ENCODE measurements at regions not wholly inside any gene's neighbourhood (a gene's known extent, or its start where the extent isn't known, plus 50 kb on each side); places are given as distances from the start of the nearest gene placed in this dataset.

DNA sequence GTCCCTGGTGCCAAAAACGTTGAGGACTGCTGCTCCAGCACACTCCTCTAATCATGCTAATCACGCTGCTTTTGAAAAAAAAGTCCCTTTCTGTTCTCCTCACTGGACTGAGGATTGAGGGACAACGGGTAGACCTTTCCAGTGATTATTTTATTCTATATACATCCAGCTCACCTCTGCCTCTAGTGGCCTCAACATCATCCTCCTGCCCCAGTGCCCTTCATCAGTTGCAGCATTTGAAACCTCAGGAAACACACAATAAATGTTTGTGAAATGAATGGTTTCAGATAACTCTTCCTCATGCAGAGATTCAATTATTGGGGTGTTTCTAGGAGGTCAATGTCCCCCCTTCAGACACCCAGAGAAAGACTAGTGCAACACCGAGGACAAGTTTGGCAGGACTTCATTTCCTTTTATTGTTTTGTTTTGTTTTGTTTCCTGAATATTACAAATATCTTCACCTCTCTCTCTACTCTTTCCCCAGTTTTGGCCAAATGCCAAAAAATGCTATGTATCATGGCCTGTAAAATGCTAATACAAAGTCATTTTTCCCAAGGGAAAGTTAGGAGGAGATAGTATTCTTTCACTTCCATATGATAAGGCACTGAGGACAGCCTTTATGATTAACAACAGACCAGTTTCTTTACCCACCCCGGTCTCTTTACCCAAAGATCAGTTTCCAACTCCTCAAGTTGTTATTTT lies 460.1 kb upstream of the SLIT2 start:
- DNase-seq (ENCODE audit: low read depth in 3 of 3), result no peak

DNA sequence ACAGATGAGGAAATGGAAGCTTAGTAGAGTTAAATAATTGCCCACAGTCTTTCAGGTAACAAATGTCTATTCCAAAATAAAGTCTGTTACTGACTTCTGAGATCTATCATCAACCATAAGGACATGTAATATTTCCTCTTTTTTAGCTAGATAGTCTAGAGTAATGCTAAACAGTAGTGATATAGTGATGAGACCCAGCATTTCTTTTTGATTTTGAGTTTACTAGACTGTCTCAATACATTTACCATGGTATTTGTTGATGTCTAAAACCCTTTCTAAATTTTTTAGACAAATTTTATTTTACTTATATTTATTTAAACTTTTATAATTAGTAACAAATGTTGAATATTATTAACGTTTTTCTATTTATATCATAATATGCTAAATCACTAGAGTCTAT lies 465.1 kb upstream of the SLIT2 start:
- no peak for DNase-seq (ENCODE audit: low read depth in 3 of 3)

DNA sequence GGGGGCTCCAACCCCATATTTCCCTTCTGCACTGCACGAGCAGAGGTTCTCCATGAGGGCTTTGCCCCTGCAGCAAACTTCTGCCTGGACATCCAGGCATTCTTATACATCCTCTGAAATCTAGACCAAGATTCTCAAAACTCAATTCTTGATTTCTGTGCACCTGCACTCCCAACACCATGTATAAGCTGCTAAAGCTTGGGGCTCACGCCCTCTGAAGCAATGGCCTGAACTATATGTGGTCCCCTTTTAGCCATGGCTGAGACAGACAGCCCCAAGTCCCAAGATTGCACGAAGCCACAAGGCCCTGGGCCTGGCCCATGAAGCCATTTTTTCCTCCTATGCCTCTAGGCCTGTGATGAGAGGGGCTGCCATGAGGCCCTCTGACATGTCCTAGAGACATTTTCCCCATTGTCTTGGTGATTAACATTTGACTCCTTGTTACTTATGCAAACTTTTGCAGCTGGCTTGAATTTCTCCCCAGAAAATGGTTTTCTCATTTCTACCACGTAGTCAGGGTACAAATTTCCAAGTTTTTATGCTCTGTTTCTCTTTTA lies 468.0 kb upstream of the SLIT2 start:
- no peak for DNase-seq (ENCODE audit: low read depth in 3 of 3)

DNA sequence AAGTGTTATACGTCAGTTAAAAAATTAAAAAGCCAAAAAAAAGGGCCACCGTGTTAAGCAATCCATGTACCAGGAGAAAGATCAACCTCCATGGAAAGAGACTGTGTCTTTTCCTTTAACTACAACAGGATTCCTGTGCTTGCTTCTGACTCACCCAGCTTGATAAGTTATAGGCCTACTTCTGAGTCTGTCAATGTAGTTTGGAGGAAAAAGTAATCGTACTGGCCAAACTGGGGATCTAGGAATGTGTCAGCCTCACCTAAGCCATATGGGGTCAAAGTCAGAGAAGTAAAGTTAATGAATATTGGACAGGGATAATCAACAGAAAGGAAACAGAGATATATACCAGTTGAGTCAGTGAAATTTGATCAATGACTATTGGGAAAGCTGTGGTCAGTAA lies 470.8 kb upstream of the SLIT2 start:
- no peak for DNase-seq (ENCODE audit: low read depth in 3 of 3)

DNA sequence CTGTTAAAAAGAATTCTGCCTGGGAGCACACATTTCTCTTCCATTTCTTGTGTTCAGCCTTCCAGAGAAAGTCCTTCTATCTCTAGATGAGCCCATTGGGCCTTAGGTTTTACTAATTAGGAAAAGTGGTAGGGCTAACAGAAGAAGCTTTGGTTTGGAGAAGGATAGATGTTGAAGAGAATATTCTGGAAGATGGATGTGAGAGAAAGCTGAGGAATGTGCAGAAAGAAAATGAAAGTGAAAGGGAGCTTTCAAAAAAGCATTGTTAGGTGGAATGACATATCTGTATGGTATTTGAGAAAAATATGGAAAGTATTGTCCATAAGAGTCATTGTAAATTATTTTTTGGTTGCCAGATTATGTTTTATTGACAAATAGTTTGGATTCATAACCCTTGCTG lies 474.8 kb upstream of the SLIT2 start:
- DNase-seq (ENCODE audit: low read depth in 3 of 3), result no peak

DNA sequence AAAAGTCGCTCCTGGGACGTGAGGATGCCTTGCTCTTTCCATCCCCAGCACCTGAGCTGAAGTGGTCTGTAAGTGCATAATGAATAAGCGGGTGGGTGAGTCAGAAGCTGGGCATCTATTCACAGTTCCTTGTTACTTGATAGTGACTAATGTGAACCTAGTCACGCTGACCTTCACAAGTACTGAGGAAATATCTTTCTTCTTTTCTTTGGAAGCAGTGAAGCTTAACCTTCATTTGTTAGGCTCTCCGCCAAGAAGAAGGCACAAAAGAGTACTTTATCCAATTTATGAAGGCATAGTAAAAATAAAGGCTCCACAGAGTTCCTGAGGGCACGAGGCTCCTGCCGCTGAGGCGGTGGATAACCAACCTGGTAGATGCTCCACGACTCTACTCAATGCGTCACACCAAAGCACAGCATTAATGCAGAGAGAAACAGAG lies 475.7 kb upstream of the SLIT2 start:
- DNase-seq (ENCODE audit: low read depth in 3 of 3), result no peak

DNA sequence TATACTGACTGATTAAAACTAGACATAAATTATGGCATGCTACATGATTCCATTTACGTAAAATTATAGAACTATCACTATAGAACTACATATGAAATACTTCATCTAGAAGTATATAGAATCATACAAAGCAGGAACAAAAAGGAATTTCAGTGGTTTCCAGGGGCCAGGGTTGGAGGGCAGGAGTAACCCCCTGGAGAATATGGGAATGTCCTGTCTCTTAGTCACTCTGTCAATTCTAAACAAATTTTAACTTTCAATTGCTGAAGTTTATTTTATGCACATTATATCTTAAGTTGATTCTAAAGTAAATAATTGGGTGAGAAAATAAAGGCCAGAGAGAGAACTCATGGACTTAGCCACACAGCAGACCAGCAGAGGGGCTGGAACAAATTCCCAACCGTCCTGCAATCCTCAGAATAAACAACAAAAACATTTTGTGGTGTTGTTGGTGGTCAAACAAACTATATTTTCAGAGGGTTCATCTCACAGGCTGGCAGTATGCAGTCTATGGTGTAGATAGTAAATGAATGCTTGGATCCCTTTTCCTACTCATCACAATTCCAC lies 476.9 kb upstream of the SLIT2 start:
- DNase-seq (ENCODE audit: low read depth in 3 of 3), result no peak

DNA sequence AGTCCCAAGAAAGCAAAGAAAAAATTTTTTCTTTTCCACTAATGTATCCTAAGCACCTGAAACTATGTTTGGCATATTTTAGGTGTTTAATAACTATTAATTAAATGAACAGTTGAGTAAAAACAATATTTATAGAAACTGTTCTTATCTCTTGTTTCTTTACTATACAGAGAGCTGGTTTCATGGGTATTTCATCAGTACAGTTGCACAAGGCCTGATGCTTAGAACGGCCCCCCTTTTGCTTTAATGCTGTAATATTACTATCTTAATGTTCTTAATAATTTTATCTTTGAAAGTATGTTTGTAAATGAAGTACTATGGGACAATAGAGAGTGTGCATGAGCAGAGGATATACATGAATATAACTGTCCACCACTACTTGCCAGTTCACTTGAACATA lies 479.1 kb upstream of the SLIT2 start:
- DNase-seq (ENCODE audit: low read depth in 3 of 3), result no peak

DNA sequence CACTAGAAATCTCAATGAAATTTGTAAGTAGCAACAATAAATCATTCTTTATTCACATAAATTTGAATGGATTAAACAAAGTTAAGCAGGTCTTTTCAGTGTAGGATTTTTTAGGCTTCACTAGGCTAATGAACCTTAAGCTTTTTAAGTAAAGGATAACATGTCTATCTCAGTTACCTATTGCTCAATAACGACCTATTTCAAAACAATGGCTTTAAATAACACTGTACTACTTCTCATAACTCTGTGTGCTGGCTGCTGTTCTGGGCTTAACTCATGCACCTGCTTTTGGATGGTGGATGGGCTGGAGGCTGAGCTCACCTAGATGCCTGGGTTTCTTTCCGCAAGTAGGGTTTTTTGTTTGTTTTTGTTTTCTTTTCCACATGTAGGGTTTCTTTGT lies 495.0 kb upstream of the SLIT2 start:
- DNase-seq (ENCODE audit: low read depth in 3 of 3), result no peak

DNA sequence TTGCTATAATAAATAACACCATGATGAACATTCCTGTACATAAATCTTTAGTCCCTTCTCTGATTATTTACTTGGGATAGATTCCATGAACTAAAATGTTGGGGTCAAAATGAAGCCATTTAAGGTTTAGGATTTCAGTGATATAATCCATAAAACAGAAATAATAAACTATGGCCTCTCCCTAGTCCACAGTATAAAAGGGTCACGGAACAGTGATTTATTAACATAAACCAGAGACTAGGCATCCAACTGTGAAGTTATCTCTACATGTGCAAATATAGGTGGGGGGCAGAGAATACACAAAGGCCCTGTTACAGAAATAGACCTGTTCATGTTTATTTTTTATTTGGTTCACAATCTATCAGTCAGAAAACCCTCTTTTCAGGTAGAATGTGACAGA lies 499.1 kb upstream of the SLIT2 start:
- DNase-seq (ENCODE audit: low read depth in 3 of 3), result no peak

DNA sequence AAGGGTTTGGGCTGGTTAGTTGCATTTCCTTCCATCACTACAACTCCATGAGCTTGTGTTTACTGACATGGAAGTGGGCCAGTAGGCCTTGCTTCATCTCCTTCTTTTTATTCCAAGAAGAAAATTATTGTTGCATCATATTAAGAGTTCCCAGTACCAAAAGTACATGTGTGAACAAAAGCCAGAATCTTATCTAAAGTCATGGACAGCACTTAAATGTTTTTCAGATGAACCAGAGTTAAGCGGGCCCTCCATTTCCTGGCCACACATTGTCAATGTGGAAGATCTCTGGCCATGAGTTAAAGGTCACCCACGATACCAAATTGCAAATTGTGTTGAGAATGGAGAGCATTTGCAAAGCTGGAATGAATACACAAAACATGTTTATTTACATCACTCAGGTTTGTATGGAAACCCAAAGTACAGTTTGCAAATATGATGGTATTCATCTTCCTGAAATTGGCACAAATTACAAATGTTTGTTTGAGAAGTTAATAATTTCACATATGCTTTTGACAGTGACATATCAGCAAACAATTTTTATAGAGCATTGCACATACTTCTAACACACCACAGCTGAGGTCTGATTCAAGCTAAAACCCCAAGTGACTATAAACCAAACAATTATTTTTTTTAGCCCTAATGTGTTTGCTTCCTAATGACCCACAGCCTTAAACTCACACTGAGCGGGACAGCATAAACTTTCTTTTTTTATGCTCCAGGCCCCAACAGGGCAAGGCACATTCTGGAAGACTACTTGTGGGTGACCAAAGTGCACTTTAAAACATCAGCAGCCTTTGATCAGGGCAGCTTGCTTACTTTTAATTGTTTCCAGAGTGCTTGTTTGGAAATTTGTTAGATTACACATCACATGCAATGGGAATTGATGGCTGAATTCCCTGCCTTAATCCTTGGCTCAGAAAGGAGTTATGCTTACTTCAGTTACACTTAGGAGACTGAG lies 502.9 kb upstream of the SLIT2 start:
- DNase-seq (ENCODE audit: low read depth in 3 of 3), result no peak

DNA sequence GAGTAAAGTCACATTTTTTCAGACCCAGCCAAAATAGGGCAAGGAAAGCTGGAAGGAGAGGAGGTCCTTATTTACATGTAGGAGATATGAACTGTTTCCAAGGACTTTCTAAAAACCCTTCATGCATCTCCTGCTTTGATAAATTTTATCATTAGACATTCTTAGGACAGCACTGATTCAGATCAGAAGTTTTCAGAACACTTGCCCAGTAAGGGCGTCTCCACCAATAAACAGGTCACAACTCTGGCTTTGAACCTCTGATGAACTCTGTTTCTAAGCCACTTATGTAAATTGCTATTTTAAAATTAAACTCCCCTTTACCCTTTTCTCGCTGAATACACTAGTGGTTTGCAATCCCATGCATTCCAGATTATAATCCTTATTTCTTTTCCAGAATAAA lies 505.3 kb upstream of the SLIT2 start:
- no peak for DNase-seq (ENCODE audit: low read depth in 3 of 3)

DNA sequence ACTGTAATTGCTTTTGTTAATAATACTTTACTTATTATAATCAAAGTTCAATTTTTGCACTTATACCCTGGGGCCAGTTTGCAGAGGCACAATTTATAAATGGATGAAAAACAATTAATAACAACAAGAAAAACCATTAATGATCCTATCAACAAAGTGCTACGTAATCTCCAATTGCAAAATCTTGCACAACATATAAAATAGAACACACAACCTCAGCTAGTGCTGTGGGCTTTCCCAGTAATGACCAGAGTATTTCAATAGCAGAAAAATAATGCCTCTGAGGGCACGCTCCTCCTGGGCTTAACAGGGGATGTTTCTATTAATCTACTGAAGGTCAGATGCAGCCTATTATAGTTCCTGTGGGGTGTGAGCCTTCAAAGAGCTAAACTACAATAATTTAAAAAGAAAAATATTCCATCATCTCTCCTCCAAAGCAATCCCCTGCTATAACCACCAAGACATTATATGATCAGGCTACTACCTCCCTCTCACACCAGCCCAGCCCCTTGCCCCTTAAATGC lies 508.5 kb upstream of the SLIT2 start:
- no peak for DNase-seq (ENCODE audit: low read depth in 3 of 3)

DNA sequence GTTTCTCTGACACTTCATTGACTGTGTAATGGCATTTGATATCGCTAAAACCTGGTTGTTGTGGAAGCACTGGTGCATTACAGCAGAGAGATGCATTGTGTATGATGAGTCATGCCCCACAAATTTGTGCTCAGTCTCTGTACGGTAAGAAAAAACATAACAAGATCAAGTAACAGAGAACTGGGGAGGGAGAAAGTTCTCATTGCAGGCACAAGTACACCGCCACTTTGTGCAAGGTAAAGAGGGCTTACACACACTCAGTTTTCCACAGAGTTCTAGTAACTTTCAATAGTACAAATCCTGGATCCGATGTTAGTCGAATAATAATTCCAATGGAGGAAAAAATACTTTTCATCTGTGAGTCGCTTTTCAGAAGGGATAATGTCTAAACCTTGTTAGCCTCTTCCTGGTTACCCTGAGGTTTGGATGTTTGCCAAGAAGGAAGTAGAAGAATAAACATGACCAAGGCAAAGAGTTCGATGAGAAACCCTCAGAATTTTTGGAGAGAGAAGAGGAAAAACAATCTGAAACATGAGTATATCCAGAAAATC lies 512.5 kb upstream of the SLIT2 start:
- no peak for DNase-seq (ENCODE audit: low read depth in 3 of 3)

DNA sequence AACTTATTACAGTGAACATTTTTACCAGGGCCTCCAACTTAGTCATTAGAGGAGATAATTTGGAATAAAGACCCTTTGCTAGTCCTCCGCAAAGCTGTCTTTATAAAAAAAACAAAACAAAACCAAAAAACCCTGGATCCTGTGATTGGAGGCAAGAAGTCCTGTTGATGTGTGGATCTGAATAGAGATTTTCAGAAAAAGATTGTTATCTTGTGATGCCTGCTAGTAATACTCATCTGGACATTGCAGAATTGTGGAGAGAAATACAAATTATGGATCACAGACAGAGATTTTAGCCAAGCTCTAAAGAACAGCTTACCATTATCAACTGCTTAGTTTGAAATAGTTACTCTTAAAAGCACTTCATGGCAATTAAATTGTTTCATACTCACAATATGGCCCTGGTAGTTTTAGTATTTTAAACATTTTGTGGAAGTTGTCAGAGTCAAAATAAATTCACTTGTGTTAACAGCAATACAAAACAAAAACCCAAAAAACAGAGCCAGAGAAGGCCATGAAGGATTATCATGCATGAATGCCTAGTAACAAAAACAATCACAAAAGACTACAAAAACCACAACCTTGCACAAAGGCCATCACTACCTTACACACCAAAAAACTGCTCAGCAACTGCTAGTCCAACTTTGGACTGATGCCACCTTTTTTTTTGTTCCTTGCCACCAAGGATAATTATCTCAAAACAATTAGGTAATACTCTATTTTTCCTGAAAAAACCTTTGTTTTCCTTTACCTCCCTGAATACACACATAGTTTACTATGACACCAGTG lies 514.5 kb upstream of the SLIT2 start:
- DNase-seq (ENCODE audit: low read depth in 3 of 3), result no peak

DNA sequence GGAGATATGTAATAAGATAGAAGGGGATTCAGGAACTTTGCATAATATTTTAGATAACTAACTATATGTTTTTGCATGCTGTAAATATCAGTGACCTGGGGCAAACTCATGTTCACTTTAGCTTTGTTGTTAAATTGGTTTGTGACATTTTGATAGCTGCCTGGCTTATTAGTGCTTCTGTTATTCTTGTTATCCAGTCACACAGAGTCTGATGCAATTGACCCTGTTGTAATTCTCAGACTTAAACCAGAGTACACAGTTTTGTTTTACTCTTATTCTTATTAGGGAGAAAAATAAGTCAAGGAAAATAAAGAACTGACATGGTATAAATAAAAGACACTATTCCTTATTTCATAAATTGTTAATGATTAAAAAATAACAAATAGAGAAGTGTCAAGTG lies 516.7 kb upstream of the SLIT2 start:
- no peak for DNase-seq (ENCODE audit: low read depth in 3 of 3)

DNA sequence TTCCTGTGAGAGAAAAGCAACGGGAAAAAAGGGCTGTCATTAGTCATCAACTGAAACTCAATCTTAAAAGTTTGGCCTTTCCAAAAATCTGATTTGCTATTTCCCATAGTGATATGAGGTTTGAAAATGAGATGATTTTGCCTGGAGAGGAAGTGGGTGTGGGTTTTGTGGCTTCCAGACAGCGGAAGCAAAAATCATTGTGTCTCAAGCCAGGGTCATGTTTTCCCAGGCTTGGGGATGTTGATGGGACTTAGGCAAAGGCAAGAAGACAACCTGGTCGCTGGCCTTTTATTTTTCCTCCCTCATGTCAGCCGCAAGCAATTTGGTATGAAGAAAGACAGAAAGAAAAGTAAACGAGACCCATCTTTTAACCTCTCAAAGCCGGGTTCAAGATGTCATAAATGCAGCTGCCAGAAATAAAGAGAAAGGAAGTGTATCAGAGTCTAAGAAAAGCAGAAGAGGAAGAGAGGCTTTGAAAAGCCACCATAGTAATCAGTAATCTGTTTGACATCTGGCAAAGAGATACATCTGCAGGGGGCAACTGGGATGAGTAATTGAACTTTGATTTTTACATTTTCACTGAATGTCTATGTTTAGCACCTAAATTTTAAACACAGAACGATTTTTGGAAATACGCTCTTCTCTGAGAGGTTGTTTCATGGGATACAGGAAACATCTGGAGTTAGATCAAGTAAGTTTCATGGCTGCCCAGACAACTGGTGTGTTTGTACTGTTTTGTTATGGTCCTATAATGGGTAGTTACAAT lies 521.6 kb upstream of the SLIT2 start:
- DNase-seq (ENCODE audit: low read depth in 3 of 3), result no peak

DNA sequence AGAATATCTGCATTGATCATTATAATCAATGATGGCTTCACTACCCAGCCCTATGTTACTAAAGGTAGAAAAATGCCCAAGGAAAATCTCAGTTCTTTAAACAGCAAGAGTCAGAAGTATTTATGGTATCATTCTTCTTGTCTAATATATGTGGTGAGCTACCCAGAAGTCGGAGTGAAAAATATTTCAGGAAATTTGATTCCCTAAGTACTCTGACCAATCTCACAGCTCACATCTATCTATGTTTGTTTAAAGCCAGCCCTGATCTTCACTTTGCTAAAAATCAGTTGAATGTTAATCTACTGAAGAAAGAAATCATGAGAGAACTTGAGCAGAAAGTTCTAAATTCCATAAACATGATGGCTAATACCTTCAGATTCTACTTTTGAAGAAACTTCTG lies 522.9 kb upstream of the SLIT2 start:
- DNase-seq (ENCODE audit: low read depth in 3 of 3), result no peak

DNA sequence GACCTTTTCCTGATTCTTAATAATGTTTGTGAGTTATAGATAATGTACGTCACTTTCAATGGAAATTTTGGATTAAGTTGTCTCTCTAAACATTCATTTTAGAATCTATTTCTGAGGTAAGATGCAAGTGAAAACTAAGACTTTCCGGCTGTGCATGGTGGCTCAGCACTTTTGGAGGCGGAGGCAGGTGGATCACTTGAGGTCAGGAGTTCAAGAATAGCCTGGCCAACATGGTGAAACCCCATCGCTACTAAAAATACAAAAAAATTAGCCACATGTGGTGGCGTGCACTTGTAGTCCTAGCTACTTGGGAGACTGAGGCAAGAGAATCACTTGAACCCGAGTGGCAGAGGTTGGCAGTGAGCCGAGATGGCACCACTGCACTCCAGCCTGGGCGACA lies 524.6 kb upstream of the SLIT2 start:
- DNase-seq (ENCODE audit: low read depth in 3 of 3), result no peak

DNA sequence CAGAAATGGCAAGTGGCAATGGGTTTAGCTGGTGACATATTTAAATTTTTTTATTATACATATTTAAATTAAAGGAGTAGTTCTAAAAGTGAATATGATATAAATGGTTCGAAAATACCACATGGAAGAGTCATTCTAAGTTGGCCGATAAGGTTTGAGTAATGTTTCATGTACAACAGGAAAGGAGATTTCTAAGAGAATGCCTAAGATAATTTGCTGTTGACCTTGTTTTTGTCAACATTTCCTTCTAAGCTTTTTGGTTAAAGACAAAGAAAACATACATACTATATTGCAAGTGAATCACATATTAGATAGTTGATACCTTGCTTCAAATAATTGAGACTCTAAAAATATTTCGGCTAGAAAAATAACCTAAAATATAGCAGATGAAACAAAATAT lies 526.6 kb upstream of the SLIT2 start:
- no peak for DNase-seq (ENCODE audit: low read depth in 3 of 3)

Data from stimulated activated CD4-positive, alpha-beta T cell treated with anti-CD3 and anti-CD28 coated beads, TNF-alpha, amount 100 ng/mL, for 4 hours (primary cell).